ENCODE measurements at regions not wholly inside any gene's neighbourhood (a gene's known extent, or its start where the extent isn't known, plus 50 kb on each side); places are given as distances from the start of the nearest gene placed in this dataset.

DNA sequence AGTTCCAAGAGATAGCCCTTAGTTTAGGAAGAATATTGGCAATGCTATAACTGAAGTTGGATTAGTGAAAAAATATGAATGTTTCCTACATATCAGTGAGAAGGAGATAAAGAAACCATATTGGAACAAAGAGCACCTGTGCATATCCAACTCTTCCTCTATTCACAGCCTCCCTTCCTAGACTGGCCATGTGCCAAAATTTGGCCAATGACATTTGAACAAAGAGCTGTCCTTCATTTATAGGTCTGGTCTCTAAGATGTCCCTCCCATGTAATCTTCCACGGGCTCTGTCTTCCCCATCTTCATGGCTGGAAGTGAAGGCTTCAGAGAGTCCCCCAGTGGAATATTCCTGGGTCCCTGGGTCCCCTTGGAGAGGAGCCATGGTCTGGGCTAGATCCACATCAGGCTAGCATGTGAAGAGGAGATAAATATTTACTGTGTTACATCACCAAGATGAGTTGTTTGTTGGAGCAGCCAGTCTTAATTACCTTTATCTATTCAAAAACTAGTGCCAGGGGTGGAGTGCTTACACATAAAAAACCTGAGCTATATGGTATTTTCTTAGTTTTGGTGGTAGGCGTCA lies 190.0 kb upstream of the S1PR3 start:
- Histone ChIP-seq H3K36me3 (ENCODE audit: control insufficient read depth in 1 of 2, insufficient read depth in 2 of 2, low read length in 2 of 2) (no peaks in the 10 kb centered on the region), H3K27ac (ENCODE audit: low read length) (no peak overlapping the region), H3K4me3 (ENCODE audit: low read depth in 1 of 2, low read length in 2 of 2) (no peak overlapping the region), H3K4me1 (ENCODE audit: control insufficient read depth in 1 of 2, insufficient read depth in 2 of 2, low read length in 2 of 2) (no peaks in the 10 kb centered on the region), H3K9me3 (ENCODE audit: control insufficient read depth in 1 of 2, low read length in 2 of 2) (no peaks in the 10 kb centered on the region), H3K27me3 (ENCODE audit: low read depth, low read length) (no peaks in the 10 kb centered on the region)

DNA sequence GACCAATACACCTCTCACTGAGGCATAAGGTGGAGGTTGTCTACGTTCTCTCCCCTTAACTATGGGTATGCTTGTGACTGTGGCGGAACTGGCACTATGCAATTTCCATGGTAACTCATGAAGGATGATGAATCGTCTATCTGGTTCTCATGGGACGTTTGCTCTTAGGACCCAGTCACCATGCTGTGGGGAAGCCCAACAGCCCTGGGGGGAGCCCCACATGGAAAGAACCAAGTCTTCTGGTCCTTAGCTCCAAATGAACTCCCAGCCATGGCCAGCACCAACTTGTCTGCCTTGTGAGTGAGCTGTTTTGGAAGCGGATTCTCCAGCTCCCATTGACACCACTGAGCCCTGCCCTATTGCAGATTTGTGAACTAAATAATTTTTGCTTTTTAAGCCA lies 188.7 kb upstream of the S1PR3 start:
- Histone ChIP-seq H3K27me3 (ENCODE audit: low read depth, low read length) (no peaks in the 10 kb centered on the region), H3K36me3 (ENCODE audit: control insufficient read depth in 1 of 2, insufficient read depth in 2 of 2, low read length in 2 of 2) (no peaks in the 10 kb centered on the region), H3K9me3 (ENCODE audit: control insufficient read depth in 1 of 2, low read length in 2 of 2) (no peaks in the 10 kb centered on the region), H3K27ac (ENCODE audit: low read length) (no peak overlapping the region), H3K4me3 (ENCODE audit: low read depth in 1 of 2, low read length in 2 of 2) (no peak overlapping the region), H3K4me1 (ENCODE audit: control insufficient read depth in 1 of 2, insufficient read depth in 2 of 2, low read length in 2 of 2) (no peaks in the 10 kb centered on the region)

DNA sequence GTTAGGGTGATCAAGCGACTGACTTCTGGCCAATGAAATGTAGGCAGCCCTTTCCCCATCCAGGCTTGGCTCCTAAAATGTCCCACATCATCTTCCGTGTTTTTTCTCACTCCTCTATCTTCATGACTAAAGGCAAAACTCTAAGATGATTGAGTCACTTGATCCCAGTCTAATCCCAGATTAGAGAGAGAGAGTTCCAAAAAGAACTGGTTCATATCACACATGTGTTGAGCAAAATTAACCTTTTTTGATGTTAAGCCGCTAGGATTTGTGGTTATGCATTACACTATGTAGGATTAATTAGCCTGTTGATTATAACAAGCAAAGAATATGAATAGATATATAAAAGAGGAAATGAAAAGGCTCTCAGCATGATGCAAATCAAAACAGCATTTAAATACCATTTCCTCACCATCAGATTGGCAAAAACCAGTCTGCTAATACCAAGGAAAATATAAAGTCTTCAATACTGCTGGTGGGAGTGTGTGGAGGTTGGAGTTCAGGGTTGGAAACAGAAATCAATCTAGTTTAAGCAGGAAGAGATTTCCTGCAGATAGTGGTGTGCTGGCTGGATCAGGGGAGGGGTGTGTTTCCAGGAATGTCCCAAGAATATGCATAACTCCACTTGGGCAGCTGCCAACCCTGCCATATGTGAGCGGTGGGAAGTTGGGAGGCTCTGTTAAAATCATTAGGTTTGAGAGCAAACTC lies 187.6 kb upstream of the S1PR3 start:
- Histone ChIP-seq H3K9me3 (ENCODE audit: control insufficient read depth in 1 of 2, low read length in 2 of 2) (no peaks in the 10 kb centered on the region), H3K27ac (ENCODE audit: low read length) (no peak overlapping the region), H3K36me3 (ENCODE audit: control insufficient read depth in 1 of 2, insufficient read depth in 2 of 2, low read length in 2 of 2) (no peaks in the 10 kb centered on the region), H3K4me1 (ENCODE audit: control insufficient read depth in 1 of 2, insufficient read depth in 2 of 2, low read length in 2 of 2) (no peaks in the 10 kb centered on the region), H3K27me3 (ENCODE audit: low read depth, low read length) (no peaks in the 10 kb centered on the region), H3K4me3 (ENCODE audit: low read depth in 1 of 2, low read length in 2 of 2) (no peak overlapping the region)

DNA sequence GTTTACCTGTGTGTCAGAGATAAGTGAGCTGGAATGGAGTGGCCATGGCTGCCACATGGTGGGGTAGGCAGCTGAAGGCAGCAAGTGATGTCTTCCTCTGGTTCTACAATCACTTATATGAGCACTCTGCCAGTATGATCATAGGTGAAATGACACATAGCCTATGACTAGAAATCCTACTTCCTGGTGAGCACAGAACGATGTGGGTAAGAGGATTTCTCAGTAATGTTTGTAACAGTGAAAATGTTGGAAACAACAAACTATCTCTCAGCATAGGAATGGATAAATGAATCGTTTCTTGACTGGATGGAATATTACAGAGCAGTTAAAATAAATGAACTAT lies 187.0 kb upstream of the S1PR3 start:
- Histone ChIP-seq H3K27ac (ENCODE audit: low read length) (no peak overlapping the region), H3K27me3 (ENCODE audit: low read depth, low read length) (no peaks in the 10 kb centered on the region), H3K4me1 (ENCODE audit: control insufficient read depth in 1 of 2, insufficient read depth in 2 of 2, low read length in 2 of 2) (no peaks in the 10 kb centered on the region), H3K4me3 (ENCODE audit: low read depth in 1 of 2, low read length in 2 of 2) (no peak overlapping the region), H3K9me3 (ENCODE audit: control insufficient read depth in 1 of 2, low read length in 2 of 2) (no peaks in the 10 kb centered on the region), H3K36me3 (ENCODE audit: control insufficient read depth in 1 of 2, insufficient read depth in 2 of 2, low read length in 2 of 2) (no peaks in the 10 kb centered on the region)

DNA sequence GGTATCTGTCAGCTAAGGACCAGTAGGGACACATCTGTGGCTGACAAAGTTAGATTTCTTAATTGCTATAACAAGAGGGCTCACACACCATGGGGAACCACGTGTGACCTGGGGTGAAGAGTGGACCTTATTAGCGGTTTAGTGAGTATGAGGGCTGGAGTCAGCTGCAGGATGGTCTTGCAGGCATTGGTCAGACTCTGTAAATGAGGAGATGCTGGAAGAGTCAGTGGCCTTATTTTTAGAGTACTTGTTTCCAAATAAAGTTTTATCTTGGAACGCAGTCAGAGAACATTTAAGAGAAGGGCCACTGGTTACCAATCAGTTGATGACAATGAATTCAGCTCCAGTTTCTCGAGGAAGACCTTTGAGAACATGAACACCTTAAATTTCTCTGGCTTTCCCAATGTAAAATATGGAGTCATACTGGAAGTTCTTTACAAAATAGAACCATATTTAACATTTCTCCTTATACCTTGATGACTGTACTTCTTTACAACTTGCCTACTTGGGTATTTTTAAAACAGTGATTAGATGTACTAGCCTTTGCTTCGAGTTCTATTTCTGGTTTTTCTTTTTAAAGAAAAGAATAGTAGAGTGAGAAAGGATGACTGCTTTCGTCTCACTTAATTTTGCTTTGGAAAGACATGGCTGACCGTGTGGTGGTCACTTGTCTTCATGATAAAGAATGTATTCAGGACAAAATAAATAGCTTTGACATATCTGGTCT lies 185.9 kb upstream of the S1PR3 start:
- no peaks in the 10 kb centered on the region for H3K27me3 ChIP-seq (ENCODE audit: low read depth, low read length)
- H3K9me3 ChIP-seq (ENCODE audit: control insufficient read depth in 1 of 2, low read length in 2 of 2) = no peaks in the 10 kb centered on the region
- no peaks in the 10 kb centered on the region for H3K36me3 ChIP-seq (ENCODE audit: control insufficient read depth in 1 of 2, insufficient read depth in 2 of 2, low read length in 2 of 2)
- no peak overlapping the region for H3K4me3 ChIP-seq (ENCODE audit: low read depth in 1 of 2, low read length in 2 of 2)
- H3K27ac ChIP-seq (ENCODE audit: low read length) = no peak overlapping the region
- no peaks in the 10 kb centered on the region for H3K4me1 ChIP-seq (ENCODE audit: control insufficient read depth in 1 of 2, insufficient read depth in 2 of 2, low read length in 2 of 2)

DNA sequence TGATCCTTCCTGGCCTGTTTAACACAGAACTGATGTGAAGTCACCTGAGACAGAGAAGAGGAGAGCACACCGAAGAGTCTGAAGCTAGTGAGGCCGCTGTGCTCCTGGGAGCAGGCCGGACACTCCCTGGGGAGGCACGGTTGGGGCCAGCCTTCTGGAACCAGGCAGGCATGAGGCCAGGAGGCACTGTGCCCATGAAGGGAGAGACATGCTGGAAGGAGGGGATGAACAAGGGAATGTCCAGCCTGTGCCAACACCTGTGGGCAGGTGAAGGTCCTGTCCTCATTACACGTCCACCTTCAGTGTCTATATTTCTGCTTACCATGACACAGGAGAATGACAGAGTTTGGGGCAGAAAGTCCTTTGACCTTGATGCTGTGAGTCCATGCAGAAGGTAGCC lies 183.8 kb upstream of the S1PR3 start:
- Histone ChIP-seq H3K36me3 (ENCODE audit: control insufficient read depth in 1 of 2, insufficient read depth in 2 of 2, low read length in 2 of 2) (no peaks in the 10 kb centered on the region), H3K4me3 (ENCODE audit: low read depth in 1 of 2, low read length in 2 of 2) (no peak overlapping the region), H3K27ac (ENCODE audit: low read length) (no peak overlapping the region), H3K27me3 (ENCODE audit: low read depth, low read length) (no peaks in the 10 kb centered on the region), H3K9me3 (ENCODE audit: control insufficient read depth in 1 of 2, low read length in 2 of 2) (no peaks in the 10 kb centered on the region), H3K4me1 (ENCODE audit: control insufficient read depth in 1 of 2, insufficient read depth in 2 of 2, low read length in 2 of 2) (no peaks in the 10 kb centered on the region)

DNA sequence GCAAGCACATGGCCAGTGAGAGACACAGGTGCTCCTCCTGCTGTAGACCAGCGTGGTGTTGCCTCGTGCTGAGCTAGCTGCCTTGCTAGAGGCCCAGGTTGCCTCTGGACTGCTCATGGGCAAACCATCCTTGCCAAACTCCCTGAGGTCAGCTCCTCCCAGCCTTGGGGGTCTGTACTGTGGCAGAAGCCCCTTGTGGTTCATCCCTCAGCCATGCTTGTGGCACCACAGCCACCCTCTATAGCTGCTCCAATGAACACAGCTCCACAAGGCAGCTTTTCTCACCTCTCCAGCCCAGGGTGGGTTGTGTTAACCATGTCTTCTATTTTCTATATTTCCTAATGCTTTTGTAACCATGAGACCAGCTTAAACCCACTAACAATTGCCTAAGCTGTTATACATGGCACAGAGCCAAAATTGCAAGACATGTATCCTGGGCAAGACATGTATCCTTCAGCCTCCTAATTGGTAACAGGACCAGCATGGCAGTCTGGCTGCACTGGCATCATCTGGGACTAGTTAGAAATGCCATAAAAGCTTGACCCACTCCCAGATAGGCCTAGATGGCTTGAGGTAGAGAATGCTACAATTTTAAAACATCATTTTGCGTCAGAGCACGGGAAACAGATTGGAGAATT lies 183.1 kb upstream of the S1PR3 start:
- no peaks in the 10 kb centered on the region for H3K27me3 ChIP-seq (ENCODE audit: low read depth, low read length)

DNA sequence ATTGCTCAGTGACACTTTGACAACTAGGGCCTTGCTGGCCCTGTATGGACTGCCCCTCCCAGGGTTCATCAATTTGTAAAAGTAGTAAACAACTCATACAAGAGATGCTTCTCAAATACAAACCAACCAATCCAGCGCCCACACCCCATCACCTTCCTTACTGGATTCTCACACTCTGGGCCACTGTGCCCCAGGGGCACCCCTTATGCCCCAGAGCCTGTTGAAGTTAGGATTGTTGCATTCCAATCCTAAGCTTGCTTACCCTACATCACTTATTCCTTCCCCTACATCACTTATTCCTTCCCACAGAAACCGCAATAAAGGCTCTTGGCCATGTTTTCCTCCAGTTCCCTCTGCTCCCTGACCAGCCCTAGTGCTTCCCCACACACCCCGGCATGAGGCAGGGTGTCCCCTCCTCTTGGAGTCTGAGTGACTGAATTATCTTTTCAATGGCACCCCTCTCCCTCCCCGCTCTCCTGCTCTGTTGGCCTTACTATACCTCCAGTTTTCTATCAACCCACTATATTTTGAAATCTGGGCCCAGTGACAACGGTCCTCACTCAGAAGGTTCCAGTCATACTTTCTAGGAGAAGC lies 182.4 kb upstream of the S1PR3 start:
- Histone ChIP-seq H3K4me3 (ENCODE audit: low read depth in 1 of 2, low read length in 2 of 2) (no peak overlapping the region), H3K36me3 (ENCODE audit: control insufficient read depth in 1 of 2, insufficient read depth in 2 of 2, low read length in 2 of 2) (no peaks in the 10 kb centered on the region), H3K9me3 (ENCODE audit: control insufficient read depth in 1 of 2, low read length in 2 of 2) (no peaks in the 10 kb centered on the region), H3K4me1 (ENCODE audit: control insufficient read depth in 1 of 2, insufficient read depth in 2 of 2, low read length in 2 of 2) (no peaks in the 10 kb centered on the region), H3K27me3 (ENCODE audit: low read depth, low read length) (no peaks in the 10 kb centered on the region), H3K27ac (ENCODE audit: low read length) (no peak overlapping the region)

More for the DNA sequence above, 183.1 kb upstream of the S1PR3 start:
- H3K27ac ChIP-seq (ENCODE audit: low read length) = no peak overlapping the region
- no peaks in the 10 kb centered on the region for H3K4me1 ChIP-seq (ENCODE audit: control insufficient read depth in 1 of 2, insufficient read depth in 2 of 2, low read length in 2 of 2)
- H3K4me3 ChIP-seq (ENCODE audit: low read depth in 1 of 2, low read length in 2 of 2) = no peak overlapping the region
- H3K9me3 ChIP-seq (ENCODE audit: control insufficient read depth in 1 of 2, low read length in 2 of 2) = no peaks in the 10 kb centered on the region
- H3K36me3 ChIP-seq (ENCODE audit: control insufficient read depth in 1 of 2, insufficient read depth in 2 of 2, low read length in 2 of 2) = no peaks in the 10 kb centered on the region

DNA sequence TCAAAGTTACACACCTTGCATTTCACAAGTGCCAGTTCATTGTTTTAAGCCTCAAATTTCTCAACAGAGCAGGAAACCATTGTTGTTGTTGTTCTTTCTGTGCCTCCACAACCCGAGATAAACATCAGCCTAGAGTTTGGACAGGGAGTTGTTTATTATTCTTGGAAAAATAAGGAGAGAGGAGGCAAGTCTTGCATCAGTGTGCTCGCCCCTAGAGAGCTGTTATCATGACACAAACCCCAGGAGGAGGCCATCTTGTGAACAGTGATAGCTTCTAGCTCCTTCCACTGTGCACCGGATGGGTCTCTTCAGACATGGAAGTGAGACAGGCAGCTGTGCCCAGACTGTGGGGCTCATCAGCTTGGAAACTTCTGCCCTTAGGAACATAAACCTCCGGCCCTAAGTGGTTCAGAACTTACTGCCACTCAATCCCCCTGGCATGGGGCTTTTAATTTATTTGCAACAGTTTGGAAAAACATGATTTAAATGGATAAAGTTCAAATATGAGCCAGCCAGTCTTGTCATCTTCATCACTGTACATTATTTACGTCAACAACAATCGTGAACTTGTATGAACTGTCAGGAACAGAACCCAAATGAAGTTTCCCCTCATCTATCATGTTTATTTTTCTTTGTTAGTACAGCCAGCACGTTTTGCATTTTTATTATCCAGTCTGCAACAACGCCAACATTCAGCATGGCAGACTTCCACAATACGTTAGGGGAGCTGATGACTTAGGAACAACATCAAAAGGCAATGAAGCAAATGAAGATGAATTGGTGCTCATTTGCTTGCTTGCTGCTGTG lies 181.7 kb upstream of the S1PR3 start:
- H3K4me3 ChIP-seq (ENCODE audit: low read depth in 1 of 2, low read length in 2 of 2) = no peak overlapping the region
- no peaks in the 10 kb centered on the region for H3K36me3 ChIP-seq (ENCODE audit: control insufficient read depth in 1 of 2, insufficient read depth in 2 of 2, low read length in 2 of 2)
- H3K27ac ChIP-seq (ENCODE audit: low read length) = no peak overlapping the region
- H3K9me3 ChIP-seq (ENCODE audit: control insufficient read depth in 1 of 2, low read length in 2 of 2) = no peaks in the 10 kb centered on the region
- peaks cover 0 to 5% of the 10 kb centered on the region in 2 donors for H3K4me1 ChIP-seq (ENCODE audit: control insufficient read depth in 1 of 2, insufficient read depth in 2 of 2, low read length in 2 of 2)
- H3K27me3 ChIP-seq (ENCODE audit: low read depth, low read length) = no peaks in the 10 kb centered on the region

DNA sequence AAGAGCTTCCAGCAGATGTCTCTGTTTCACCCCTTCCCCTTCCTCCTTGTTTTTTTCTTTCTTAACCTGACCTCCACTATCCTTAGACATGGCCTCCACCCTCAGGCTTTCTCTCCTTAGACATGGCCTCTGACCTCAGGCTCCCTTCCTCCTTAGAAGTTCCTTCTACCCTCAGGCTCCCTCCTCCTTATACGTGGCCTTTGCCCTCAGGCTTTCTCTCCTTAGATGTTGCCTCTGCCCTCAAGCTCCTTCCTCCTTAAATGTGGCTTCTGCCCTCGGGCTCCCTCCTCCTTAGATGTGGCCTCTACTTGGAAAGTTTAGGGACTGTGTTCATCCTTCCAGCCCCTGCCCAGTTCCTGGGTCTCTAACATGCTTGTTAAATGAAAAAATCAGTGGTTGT lies 180.4 kb upstream of the S1PR3 start:
- Histone ChIP-seq H3K27ac (ENCODE audit: low read length) (no peak overlapping the region), H3K4me1 (ENCODE audit: control insufficient read depth in 1 of 2, insufficient read depth in 2 of 2, low read length in 2 of 2) (peaks cover 0 to 12% of the 10 kb centered on the region in 2 donors), H3K4me3 (ENCODE audit: low read depth in 1 of 2, low read length in 2 of 2) (no peak overlapping the region)

More for the DNA sequence above, 180.4 kb upstream of the S1PR3 start:
- Histone ChIP-seq H3K36me3 (ENCODE audit: control insufficient read depth in 1 of 2, insufficient read depth in 2 of 2, low read length in 2 of 2) (no peaks in the 10 kb centered on the region), H3K27me3 (ENCODE audit: low read depth, low read length) (no peaks in the 10 kb centered on the region), H3K9me3 (ENCODE audit: control insufficient read depth in 1 of 2, low read length in 2 of 2) (no peaks in the 10 kb centered on the region)

All from muscle layer of duodenum (tissue), 2 donors.